Immature natural killer cell (primary cell): ENCODE measurements at regions not wholly inside any gene's neighbourhood (a gene's known extent, or its start where the extent isn't known, plus 50 kb on each side); places are given as distances from the start of the nearest gene placed in this dataset.

ENCODE experiments used
- DNase-seq, 3 donors: peaks; one replicate each; pipeline ENCODE4 v3.0.0; 2022; ENCODE audit warnings: mixed read lengths in 1 of 3
- H3K27ac Mint-ChIP-seq, 6 donors: one replicate each; pipeline ENCODE4 v1.8.0; 2020; ENCODE audit warnings: mixed read lengths in 6 of 6, mild to moderate bottlenecking in 5 of 6, inconsistent platforms in 4 of 6, moderate library complexity in 3 of 6
- H3K27me3 Mint-ChIP-seq, 3 donors: one replicate each; pipeline ENCODE4 v1.8.0; 2020 to 2021; ENCODE audit warnings: low read depth in 3 of 3, mild to moderate bottlenecking in 3 of 3, mixed read lengths in 3 of 3, moderate library complexity in 3 of 3, inconsistent platforms in 1 of 3
- H3K36me3 Mint-ChIP-seq, 3 donors: one replicate each; pipeline ENCODE4 v1.8.0; 2020; ENCODE audit warnings: mixed read lengths in 3 of 3, inconsistent platforms in 2 of 3, mild to moderate bottlenecking in 2 of 3
- H3K4me1 Mint-ChIP-seq, 2 donors: one replicate each; pipeline ENCODE4 v1.8.0; 2020; ENCODE audit warnings: inconsistent platforms in 2 of 2, mild to moderate bottlenecking in 2 of 2, mixed read lengths in 2 of 2, moderate library complexity in 1 of 2
- H3K4me3 Mint-ChIP-seq, 5 donors: one replicate each; pipeline ENCODE4 v1.8.0; 2020; ENCODE audit warnings: mild to moderate bottlenecking in 5 of 5, mixed read lengths in 5 of 5, inconsistent platforms in 3 of 5, moderate library complexity in 3 of 5
- H3K9me3 Mint-ChIP-seq, 6 donors: one replicate each; pipeline ENCODE4 v1.8.0; 2020; ENCODE audit warnings: mild to moderate bottlenecking in 6 of 6, mixed read lengths in 6 of 6, inconsistent platforms in 4 of 6, moderate library complexity in 3 of 6

- no peak for DNase-seq
- peaks cover 78 to 81% of the 10 kb centered on the region in 2 donors for H3K4me1 Mint-ChIP-seq
- H3K4me3 Mint-ChIP-seq = peak overlapping the region; percentile 34 to 75 (median 58)
- peak overlapping the region; percentile 74 to 93 (median 77) for H3K27ac Mint-ChIP-seq
- H3K27me3 Mint-ChIP-seq = peaks cover 1 to 5% (median 4%) of the 10 kb centered on the region in 3 donors
- peaks cover 4 to 6% (median 4%) of the 10 kb centered on the region in 3 donors for H3K36me3 Mint-ChIP-seq
- no peaks in the 10 kb centered on the region for H3K9me3 Mint-ChIP-seq
Measured at GRCh38 chr14:50057331-50057730, 59.0 kb downstream of the VCPKMT start.

- H3K27me3 Mint-ChIP-seq = peaks cover 1 to 7% (median 6%) of the 10 kb centered on the region in 3 donors
- no peak for DNase-seq
Measured at GRCh38 chr14:50058113-50058512, 58.3 kb downstream of the VCPKMT start.

More at GRCh38 chr14:50058113-50058512, 58.3 kb downstream of the VCPKMT start:
- peaks cover 83 to 89% of the 10 kb centered on the region in 2 donors for H3K4me1 Mint-ChIP-seq
- H3K4me3 Mint-ChIP-seq = peak overlapping the region in 1 of 5 donors; percentile 34
- no peaks in the 10 kb centered on the region for H3K9me3 Mint-ChIP-seq
- peak overlapping the region; percentile 74 to 93 (median 77) for H3K27ac Mint-ChIP-seq
- peaks cover 3 to 4% (median 4%) of the 10 kb centered on the region in 3 donors for H3K36me3 Mint-ChIP-seq
